NCI-H187 treated with DMSO at 0.1 percent for 48 hours (cell line): ENCODE measurements at regions not wholly inside any gene's neighbourhood (a gene's known extent, or its start where the extent isn't known, plus 50 kb on each side); places are given as distances from the start of the nearest gene placed in this dataset.
A peak's percentile ranks its signal among the peaks of the same experiment; 100 is the strongest.

Source experiments
- DNase-seq: peaks from one replicate; lab custom pipeline; 2025; lab: John Stamatoyannopoulos, UW

- DNase-seq, result no peak
Measured at GRCh38 chr5:167709625-167710024, 581.8 kb upstream of the WWC1 start.

GRCh38 chr5:167710444-167711073 lies 580.9 kb upstream of the WWC1 start:
- no peak for DNase-seq

- no peak for DNase-seq
Measured at GRCh38 chr5:167712986-167713585, 578.4 kb upstream of the WWC1 start.

- no peak for DNase-seq
Measured at GRCh38 chr5:167713896-167714295, 577.5 kb upstream of the WWC1 start.

GRCh38 chr5:167716126-167716775 lies 575.2 kb upstream of the WWC1 start:
- no peak for DNase-seq

GRCh38 chr5:167720259-167720658 lies 571.2 kb upstream of the WWC1 start:
- DNase-seq, result no peak

- DNase-seq, result no peak
Measured at GRCh38 chr5:167720676-167721260, 570.7 kb upstream of the WWC1 start.

- DNase-seq, result no peak
Measured at GRCh38 chr5:167721926-167722440, 569.5 kb upstream of the WWC1 start.

- peak; percentile 22 for DNase-seq
Measured at GRCh38 chr5:167723254-167723871, 568.1 kb upstream of the WWC1 start.

GRCh38 chr5:167725264-167725663 lies 566.2 kb upstream of the WWC1 start:
- DNase-seq, result no peak

- DNase-seq, result no peak
Measured at GRCh38 chr5:167725741-167726140, 565.7 kb upstream of the WWC1 start.

GRCh38 chr5:167726642-167727041 lies 564.8 kb upstream of the WWC1 start:
- no peak for DNase-seq

- DNase-seq, result no peak
Measured at GRCh38 chr5:167730121-167730520, 561.3 kb upstream of the WWC1 start.

GRCh38 chr5:167730656-167731055 lies 560.8 kb upstream of the WWC1 start:
- no peak for DNase-seq

- DNase-seq, result no peak
Measured at GRCh38 chr5:167731951-167732350, 559.5 kb upstream of the WWC1 start.

- DNase-seq, result no peak
Measured at GRCh38 chr5:167732499-167732898, 558.9 kb upstream of the WWC1 start.

- no peak for DNase-seq
Measured at GRCh38 chr5:167736992-167737391, 554.5 kb upstream of the WWC1 start.

GRCh38 chr5:167743695-167744464 lies 547.6 kb upstream of the WWC1 start:
- no peak for DNase-seq

GRCh38 chr5:167745868-167746267 lies 545.6 kb upstream of the WWC1 start:
- no peak for DNase-seq

- no peak for DNase-seq
Measured at GRCh38 chr5:167750586-167750985, 540.9 kb upstream of the WWC1 start.

GRCh38 chr5:167752936-167753335 lies 538.5 kb upstream of the WWC1 start:
- DNase-seq, result no peak
